Inflammatory macrophage treated with lipopolysaccharide for 4 hours (primary cell): ENCODE measurements at regions not wholly inside any gene's neighbourhood (a gene's known extent, or its start where the extent isn't known, plus 50 kb on each side); places are given as distances from the start of the nearest gene placed in this dataset.
A peak's percentile ranks its signal among the peaks of the same experiment; 100 is the strongest.
"Not testable (repeated sequence)": the region's sequence is repeated elsewhere in the genome, so short reads cannot be mapped to it uniquely, and the experiment has no call there.

Experiments used
- DNase-seq: peaks from one replicate; pipeline ENCODE4 v3.0.0-alpha.2; 2020

DNA sequence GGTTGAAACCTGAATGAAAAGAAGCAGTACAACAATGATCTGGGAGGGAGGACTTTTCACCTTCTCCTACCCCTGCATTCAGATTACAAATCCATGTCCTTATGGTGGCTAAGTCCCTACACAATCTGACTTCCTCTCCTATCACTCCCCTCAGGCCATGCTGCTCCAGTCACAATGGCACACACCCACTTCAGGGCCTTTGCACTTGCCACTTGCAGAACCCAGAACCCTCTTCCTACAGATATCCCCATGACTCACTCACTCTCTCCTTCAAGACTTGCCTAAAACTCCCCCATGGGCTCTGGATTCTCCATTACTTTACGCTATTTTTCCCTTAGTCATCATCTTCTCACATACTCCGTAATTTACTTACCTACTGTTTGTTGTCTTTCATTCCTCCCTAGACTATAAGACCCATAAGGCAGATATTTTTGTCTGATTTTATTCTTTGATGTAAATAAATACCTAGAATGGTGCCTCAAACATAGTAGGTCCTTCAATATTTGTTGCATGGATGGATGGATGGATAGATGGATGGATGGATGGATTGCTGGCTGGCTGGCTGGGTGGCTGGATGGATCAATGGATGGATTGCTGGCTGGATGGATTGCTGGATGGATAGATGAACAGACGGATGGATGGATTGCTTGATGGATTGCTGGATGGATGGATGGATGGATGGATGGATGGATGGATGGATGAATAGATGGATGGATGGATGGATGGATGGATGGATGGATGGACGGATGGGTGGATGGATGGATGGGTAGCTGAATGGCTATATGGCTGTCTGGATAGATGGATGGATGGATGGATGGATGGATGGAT, 94.7 kb upstream of the NAV2 start:
- no peak for DNase-seq

DNA sequence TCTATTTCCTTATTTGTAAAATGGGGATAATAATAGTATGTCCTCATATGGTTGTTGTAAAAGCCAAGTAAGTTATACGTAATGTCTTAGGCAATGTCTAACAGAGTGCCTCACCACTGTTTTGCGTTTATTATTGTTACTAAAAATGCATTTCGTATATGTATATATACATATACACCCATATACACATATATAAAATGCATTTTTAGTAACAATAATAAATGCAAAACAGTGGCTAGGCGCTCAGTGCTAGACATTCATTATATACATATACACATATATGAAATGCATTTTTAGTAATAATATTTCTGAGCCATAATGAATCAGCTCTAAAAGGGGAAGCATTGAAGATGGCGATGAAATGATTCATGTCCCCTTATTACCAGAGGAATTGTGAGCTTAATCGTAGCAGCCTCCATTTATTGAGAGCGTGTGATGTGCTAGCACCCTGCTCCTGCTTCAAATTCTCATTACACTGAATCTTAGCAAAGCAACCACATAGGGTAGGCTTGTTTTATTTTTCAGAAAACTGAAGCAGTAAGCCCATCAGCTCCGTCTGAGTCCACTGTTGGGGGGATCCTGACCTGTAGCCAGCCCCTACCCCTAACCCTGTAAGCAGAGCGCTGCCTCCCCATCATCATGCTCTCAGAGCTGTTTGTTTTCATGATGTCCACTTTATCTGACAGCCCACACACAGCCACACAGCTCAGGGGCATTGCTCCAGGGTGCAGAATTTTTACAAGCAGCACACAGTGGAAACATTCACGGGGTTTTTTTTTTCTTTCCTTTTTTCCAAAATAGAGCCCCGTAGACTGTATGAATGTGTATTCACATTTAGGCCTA, 97.1 kb upstream of the NAV2 start:
- DNase-seq, result peak; percentile 64

DNA sequence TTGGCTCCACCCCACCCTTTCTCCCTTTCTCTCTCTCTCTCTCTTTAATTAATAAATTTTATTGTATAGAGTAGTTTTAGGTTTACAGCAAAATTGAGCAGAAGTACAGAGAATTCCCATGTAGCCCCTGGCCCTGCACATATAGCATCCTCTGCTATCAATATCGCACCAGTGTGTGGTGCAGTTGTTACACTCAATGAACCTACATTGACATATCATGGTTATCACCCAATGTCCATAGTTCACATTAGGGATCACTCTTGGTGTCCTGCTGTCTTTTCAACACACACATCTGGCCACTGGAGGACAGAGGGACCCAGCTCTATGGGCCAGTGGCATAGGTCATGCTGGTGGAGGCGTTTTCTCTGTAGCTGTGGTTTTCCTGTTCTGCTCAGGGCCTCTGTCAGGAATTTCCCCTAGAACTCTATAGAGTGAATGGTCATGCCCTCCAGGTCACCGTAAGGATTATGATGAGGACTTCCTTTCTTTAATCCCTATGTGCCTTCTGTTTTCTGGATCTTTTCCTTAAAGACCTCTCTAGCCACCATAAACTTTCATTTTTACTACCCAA, 98.2 kb upstream of the NAV2 start:
- DNase-seq, result peak; percentile 76

DNA sequence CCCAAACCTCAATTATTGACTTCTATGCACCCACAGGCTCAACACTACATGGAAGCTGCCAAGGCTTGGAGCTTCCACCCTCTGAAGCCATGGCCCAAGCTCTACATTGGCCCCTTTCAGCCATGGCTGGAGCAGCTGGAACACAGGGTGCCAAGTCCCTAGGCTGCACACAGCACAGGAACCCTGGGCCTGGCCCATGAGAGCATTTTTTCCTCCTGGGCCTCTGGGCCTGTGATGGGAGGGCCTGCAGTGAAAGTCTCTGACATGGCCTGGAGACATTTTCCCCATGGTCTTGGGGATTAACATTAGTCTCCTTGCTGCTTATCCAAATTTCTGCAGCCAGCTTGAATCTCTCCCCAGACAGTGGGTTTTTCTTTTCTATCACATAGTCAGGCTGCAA, 100.6 kb upstream of the NAV2 start:
- not testable (repeated sequence) for DNase-seq

DNA sequence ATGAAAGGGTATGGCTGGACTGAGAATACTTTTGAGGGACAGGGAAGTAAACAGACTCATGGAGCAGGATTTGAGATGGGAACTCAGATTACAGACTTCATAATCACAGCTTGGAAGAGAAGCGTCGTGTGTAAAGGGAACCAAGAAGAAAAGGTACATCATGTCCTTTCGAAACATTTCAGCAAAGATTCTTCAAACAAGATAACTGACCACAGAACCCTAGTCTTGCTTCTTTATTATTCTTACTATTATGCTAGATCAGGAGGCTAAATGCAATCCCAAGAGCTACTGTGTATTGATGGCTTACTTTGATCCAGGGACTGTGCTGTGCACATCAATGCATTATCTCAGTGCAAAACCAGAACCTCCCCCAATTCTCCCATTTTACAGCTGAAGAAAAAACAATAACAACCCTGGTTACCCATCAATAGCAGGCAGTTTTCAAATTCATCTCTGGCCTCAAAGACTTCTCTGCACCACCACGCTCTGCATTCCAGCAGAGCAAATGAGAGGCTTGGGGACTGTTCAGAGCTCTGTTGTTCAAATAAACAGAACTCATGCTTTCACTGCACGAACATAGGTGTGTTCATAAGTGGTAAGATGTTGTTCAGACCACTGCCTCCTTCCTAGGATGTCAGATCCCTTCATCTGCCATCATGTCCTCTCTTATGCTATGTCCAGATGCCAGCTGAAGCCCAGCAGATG, 104.8 kb upstream of the NAV2 start:
- no peak for DNase-seq

DNA sequence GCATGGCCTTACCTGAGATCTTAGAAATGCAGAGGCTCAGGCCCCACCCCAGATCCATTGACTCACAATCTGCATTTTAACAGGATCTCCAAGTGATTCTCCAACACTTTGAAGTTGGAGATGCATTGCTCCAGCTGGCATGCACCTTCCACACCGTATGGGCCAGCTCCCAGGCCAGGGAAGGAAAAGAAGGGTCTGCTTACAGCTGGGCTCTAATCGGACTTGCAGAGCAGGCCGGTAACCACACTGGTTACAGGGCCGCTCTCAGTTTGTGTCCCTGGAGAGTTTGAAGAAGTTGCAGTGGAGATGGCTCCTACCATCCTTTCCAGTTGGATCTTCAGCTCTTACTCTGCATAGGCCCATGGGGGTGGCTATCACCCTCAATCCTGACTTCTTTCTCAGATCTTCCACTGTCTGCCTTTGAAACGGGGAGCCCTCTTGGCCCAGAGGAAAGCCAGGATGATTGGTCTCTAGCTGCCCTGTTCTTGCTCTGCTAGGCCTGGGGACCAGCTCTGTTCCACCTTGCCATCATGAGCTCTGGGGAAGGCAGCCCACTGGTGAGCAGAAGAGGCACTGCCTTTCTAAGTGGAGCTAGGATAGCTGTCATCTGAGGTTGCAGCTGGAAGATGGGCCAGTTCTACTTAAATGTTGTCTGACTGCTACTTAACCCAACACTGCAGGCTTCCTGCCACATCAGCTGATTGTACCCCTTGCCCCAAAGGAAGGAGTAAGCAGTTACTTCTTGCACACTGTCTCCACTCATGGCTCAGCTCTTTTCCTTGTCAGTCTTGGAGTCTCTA, 105.6 kb upstream of the NAV2 start:
- DNase-seq, result no peak

DNA sequence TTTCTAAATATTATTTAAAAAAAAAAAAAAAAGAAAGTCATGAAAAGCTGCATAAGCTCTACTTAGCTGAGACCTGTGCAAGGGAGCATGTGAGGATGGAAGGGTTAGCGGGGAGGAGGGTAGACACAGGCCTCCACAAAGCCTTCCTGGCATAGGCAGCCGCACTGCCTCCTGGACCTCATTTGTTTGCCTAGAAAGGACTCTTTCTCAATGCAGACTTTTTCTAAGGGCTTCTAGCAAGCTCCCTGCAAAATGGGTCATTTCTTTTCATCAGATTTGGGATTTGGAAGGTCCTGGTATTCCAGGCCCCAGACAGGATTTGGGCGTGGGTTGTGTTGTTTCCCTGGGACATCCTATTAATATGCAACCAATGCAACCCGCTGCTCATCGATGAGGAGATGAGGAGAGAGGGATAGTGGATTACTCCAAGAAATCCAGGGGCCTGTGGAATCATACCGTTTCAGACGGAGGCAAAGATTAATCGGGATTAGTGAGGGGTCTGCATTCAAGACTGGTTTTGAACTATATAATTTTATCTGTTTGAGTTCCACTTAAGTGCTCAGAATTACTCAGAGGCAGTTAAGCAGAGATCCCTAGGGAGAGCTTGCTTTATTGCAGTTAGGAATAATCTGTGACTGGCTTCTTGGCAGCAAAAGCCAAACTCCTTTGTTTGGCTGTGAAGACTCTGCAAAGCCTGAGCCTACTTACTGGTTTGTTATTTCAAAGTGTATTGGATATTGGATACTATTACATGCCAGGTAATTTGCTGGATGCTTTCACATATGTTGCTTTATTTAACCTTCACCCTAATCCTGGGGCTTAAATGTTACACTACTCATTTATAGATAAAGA, 106.9 kb upstream of the NAV2 start:
- DNase-seq, result no peak

DNA sequence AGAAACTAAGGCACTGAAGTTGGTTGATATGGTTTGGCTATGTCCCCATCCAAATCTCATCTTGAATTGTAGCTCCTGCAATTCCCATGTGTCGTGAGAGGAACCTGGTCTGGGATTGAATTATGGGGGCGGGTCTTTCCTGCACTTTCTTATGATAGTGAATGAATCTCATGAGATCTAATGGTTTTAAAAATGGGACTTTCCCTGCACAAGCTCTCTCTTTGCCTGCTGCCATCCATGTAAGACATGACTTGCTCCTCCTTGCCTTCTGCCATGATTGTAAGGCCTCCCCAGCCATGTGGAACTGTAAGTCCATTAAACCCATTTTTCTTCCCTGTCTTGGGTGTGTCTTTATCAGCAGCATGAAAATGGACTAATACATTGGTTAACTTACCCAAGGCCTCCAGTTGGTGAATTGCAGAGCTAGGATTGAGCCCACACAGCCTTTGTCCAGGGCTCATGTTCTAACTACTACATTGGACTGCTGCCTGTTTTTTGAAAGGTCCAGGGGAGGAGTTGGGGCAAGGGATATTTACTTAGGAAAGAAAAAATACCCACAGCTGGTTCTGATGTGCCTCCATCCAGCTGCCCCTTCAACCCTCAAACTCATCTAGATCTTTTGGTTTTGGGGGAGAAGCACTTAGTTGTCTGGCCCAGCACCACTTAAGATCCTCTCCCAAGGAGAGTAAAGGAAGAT, 107.8 kb upstream of the NAV2 start:
- DNase-seq, result no peak

DNA sequence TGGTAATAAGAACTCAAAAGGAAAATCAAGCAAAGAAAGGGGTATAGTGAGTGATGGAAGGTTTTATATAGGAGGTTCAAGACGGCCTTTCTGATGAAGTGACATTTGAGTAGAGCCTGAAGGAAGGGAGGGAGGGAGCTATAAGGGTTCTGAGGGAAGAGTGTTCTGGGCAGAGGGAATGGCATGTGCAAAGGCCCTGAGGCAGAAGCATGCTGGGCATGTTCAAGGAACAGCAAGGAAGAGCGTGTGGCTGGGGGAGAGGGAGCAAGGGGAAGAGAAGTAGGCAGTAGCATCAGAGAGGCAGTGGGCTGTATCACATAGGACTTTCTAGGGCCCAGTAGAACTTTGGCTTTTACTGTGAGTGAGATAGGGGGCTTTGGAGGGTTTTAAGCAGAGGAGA, 108.9 kb upstream of the NAV2 start:
- DNase-seq, result no peak

DNA sequence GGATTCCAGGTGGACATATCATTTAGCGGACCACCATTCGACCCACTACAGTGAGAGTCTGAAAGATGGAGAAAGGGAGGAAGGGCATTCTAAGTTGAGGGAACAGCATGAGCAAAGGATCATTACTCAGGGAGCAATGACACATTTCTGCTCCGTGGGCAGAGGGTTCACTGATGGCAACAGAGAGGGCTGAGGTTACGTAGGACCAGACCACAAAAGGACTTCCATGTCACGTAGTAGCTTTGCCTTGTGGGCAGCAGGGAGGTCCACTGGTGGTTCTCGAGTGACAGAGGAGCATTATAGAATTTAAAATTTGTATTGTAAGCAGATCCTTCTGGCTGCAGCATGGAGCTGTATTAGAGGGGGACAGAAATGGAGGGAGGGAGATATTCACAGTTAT, 109.7 kb upstream of the NAV2 start:
- DNase-seq, result peak; percentile 65

DNA sequence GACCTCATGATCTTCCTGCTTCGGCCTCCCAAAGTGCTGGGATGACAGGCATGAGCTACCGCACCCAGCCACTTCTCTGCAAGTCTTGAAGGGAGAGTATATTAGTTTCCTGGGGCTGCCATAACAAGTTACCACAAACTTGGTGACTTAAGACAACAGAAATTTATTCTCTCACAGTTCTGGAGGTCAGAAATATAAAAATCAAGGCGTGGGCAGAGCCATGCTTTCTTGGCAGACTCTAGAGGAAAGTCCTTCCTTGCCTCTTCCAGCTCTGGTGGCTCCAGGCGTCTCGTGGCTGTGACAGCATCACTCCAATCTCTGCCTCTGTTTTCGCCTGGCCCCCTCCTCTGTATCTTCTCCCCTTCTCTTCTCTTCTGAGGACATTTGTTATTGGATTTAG, 110.2 kb upstream of the NAV2 start:
- DNase-seq, result no peak

DNA sequence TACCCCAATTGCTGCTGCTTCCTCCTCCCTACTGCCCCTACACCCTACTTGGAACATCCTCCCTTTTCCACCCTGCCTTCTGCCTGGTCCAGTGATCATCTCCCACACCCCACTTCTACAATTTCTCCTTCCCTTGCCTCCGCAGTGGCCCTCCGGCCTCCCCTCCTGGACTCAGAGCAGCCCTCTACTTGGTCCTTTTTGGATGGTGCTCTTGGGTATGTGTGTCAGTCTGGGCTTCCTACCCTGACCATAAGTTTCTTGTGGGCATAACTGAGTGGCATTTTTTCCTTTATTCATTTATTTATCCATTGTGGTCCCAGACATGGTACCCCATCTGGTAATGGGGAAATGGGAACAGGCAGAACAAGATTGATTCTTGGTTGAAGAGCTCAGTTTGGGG, 111.4 kb upstream of the NAV2 start:
- DNase-seq, result no peak

DNA sequence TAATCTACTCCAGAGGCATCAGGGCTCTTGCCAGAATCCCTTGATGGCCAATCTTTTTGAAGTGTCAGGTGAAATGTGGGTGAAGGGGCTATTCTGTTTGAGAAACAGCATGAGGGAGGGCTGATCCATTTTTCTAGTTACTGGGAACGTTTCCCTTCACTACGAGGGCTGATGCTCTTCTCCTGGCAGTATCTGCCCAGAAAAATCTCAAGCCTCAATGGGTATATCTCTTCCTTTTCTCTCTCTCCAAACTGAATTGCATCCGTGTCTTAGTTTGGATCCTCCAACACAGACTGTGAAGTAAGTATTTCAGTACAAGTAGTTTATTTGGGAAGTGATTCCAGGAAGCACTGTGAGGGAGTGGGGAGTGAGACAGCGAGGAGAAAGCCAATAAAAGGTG, 113.0 kb upstream of the NAV2 start:
- no peak for DNase-seq

DNA sequence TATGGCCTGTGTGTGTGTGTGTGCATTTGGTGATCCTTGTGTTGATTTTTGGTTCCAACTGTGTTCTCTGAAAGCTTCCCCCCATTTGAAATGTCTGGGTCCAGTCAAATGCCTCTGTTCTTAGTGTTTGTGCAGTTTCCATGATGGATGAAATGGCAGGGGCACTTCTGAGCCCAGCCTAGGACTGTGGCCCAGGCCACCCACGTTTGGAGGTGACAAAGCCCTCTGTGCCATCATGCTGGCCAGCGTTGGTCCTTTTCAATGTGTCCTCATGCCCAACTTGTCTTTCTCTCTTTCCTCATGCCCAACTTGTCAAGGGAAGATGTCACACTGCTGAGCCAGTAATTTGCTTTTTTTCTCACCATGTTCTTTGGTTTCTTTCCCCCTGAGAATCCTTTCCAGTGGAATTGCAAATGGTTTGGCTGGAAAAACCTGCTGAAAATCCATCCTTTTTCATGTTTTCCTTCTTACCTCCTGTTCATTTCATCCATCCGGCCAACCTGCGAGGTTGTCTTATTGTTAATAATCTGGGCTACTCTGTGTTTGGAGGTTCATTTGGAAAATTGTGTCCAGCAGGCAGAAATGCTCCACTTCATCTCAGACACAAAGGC, 113.7 kb upstream of the NAV2 start:
- DNase-seq, result no peak

DNA sequence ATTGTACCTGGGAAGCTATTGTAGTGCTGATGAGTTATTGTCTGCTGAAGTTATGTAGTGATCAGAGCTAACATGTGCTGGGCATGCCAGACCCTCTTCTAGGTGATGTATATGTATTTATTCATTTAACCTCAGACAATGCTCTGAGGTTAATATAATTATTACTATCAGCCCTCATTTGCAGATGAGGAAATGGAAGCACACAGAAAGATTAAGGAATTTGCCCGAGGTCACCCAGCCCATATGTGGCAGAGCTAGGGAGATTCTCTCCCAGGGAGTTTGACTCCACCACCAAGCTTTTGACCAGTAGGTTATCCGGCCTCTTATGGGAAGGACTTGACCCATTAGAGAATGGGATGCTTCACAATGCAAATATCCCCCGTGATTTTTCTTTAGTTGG, 114.2 kb upstream of the NAV2 start:
- DNase-seq, result no peak

DNA sequence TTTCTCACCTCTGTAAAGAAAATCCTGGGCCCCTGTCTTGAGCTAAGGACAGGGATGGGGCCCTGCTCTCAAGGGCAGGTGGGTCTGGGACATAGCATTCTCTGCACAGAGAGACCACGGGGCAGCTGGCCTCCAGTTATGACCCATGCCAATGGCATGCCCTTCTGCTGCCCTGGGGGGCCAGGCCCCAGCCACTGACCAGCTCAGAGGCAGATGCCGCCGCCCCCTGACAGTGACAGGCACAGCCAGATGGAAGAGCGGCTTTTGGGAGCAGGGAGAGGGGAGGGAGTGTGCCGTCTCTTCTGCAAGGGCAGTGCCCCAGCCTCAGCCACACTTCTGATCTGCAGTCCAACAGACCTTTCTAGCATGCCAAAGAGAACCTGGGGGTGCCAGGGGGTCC, 114.8 kb upstream of the NAV2 start:
- DNase-seq, result no peak

DNA sequence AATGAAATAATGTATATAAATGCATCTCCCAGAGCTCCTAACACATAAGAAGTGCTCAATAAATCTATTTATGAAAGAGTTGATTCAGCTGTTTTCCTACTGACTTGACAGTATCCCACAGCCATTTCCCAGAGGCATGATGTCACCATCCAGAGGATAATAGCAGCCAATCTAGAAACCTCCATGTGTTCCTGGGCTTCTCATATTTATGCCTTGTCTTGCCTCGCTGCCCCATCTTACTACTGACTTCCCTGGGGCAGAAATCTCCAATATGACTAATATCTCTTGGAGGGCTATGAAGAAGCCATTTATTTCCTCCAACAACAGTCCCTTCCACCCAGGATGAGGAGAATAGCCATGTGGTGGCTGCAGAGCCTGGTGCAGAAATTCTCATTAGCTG, 115.4 kb upstream of the NAV2 start:
- DNase-seq, result no peak

DNA sequence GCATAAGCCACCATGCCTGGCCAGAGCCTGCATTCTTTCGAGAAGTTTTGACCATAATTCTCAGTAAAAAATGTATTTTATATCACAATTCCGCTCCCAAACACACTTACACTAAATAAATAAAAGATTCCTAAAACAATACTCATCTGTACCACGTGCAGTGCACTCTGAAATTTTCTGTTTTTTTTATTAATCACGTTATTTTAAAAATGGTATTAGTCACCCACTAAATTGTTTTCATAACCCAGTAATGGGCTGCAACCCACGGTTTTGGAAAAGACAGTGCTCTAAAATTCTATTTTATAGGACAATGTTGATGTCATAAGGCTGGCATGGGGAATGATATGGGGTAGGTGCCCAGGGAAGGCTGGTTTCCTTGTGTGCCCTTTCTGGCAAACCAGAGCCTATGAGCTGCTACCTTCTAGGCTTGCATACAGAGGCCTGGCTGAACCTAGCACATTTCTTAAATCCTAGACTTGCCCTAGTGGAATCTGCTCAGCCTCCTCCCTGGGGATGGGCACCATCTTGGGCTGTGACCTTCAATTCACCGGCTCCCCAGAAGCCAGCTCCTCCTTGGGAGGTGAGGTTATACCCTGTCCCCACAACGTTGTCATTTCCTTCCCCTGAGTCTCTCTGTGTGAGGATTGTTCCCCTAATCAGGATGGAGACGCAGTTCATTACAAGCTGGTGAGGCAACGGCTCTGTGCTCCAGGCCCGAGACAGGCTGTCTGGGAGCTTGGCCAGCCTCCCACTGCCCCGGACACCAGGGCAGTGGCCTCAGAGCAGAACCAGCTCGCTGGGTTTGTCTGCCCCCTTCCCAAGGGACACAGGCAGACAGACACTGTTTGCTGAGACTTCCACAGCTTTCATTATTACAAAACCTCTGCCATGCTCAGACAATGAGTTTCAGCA, 116.5 kb upstream of the NAV2 start:
- no peak for DNase-seq

DNA sequence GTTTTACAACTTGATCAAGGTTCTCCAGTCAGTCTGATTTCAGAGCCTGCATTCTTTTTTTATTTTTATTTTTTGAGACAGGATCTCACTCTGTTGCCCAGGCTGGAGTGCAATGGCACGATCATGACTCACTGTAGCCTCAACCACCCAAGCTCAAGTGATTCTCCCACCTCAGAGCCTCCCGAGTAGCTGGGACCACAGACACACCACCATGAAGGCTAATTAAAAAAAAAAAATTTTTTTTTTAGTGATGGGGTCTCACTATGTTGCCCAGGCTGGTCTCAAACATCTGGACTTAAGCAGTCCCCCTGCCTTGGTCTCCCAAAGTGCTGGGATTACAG, 117.2 kb upstream of the NAV2 start:
- DNase-seq, result no peak
